Loucy (cell line): ENCODE measurements at regions not wholly inside any gene's neighbourhood (a gene's known extent, or its start where the extent isn't known, plus 50 kb on each side); places are given as distances from the start of the nearest gene placed in this dataset.
"Not testable (repeated sequence)": the region's sequence is repeated elsewhere in the genome, so short reads cannot be mapped to it uniquely, and the experiment has no call there.

Experiments
- EZH2phosphoT487 ChIP-seq: fragments of 200-600 bp; IDR thresholded peaks from 2 replicates; pipeline ENCODE4 v1.6.1; 2018; ENCODE audit warnings: antibody characterized with exemption, mild to moderate bottlenecking, moderate library complexity, borderline replicate concordance
- TF ChIP-seq, protein P1 (sequence below): fragments of 200-600 bp; sonication (generic); conservative IDR thresholded peaks from 2 replicates; pipeline ENCODE4 v1.5.1; 2014; ENCODE audit warnings: mild to moderate bottlenecking, antibody characterized with exemption, low read length

DNA sequence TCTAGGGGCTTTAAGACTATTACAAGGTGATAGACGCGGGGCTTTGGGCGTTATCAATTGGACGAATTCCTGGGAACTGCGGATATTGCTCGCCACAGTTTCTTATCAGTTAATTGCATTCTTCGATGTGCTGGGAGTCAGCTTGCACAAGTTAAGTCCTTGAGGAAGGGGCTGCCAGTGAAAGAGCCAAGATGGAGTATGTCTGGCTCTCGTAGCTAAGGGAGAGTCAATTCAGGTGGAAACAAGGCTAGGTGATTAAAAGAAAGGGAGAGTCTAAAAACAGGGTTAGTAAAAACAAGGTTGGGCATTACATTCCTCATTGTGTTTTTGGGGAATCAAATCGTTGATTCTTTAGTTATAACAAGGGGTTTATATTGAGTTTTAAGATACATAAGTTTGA, 121.6 kb downstream of the UNC93B1 start:
- TF ChIP-seq, protein P1, sequence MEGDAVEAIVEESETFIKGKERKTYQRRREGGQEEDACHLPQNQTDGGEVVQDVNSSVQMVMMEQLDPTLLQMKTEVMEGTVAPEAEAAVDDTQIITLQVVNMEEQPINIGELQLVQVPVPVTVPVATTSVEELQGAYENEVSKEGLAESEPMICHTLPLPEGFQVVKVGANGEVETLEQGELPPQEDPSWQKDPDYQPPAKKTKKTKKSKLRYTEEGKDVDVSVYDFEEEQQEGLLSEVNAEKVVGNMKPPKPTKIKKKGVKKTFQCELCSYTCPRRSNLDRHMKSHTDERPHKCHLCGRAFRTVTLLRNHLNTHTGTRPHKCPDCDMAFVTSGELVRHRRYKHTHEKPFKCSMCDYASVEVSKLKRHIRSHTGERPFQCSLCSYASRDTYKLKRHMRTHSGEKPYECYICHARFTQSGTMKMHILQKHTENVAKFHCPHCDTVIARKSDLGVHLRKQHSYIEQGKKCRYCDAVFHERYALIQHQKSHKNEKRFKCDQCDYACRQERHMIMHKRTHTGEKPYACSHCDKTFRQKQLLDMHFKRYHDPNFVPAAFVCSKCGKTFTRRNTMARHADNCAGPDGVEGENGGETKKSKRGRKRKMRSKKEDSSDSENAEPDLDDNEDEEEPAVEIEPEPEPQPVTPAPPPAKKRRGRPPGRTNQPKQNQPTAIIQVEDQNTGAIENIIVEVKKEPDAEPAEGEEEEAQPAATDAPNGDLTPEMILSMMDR: not testable (repeated sequence)
- not testable (repeated sequence) for TF ChIP-seq EZH2phosphoT487
